Nephron progenitor cell (in vitro differentiated cells): ENCODE measurements at regions not wholly inside any gene's neighbourhood (a gene's known extent, or its start where the extent isn't known, plus 50 kb on each side); places are given as distances from the start of the nearest gene placed in this dataset.

Experiments
- DNase-seq: peaks from one replicate; pipeline ENCODE4 v3.0.0; 2021
- H3K27ac Mint-ChIP-seq: 2 replicates; pipeline ENCODE4 v1.8.0; 2021; ENCODE audit warnings: mild to moderate bottlenecking, moderate library complexity, mixed read lengths
- H3K27me3 Mint-ChIP-seq: 2 replicates; pipeline ENCODE4 v1.8.0; 2021; ENCODE audit warnings: mild to moderate bottlenecking, low read depth, mixed read lengths; ENCODE audit not compliant: poor library complexity
- H3K36me3 Mint-ChIP-seq: 2 replicates; pipeline ENCODE4 v1.8.0; 2021; ENCODE audit warnings: low read depth, mixed read lengths
- H3K4me1 Mint-ChIP-seq: 2 replicates; pipeline ENCODE4 v1.8.0; 2021; ENCODE audit warnings: mixed read lengths
- H3K4me3 Mint-ChIP-seq: 2 replicates; pipeline ENCODE4 v1.8.0; 2021; ENCODE audit warnings: mild to moderate bottlenecking, moderate library complexity, mixed read lengths
- H3K9me3 Mint-ChIP-seq: 2 replicates; pipeline ENCODE4 v1.8.0; 2021; ENCODE audit warnings: mild to moderate bottlenecking, moderate library complexity, mixed read lengths
- TF ChIP-seq, protein P1 (sequence below): fragments of 200-600 bp; sonication (generic); IDR thresholded peaks from 2 replicates; pipeline ENCODE4 v1.5.0; 2021; ENCODE audit warnings: antibody characterized with exemption

DNA sequence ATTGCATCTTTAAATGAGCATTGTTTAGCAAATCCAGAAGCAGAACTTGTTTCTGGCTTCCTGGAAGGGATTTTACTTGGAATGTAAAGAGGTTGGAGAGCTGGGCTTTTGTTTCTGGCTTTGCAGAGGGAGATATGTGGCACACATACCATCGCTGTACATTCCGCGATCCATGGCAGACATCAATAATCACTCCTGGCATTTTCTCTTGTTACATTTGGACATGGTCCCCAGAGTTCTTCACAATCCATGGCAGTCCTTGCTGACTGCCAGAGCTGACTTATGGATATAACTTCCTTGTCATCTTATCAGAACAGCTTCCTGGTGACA is 445.6 kb upstream of the SPRED2 start:
- no peaks in the 10 kb centered on the region for H3K9me3 Mint-ChIP-seq
- no peak overlapping the region for H3K4me3 Mint-ChIP-seq
- no peaks in the 10 kb centered on the region for H3K27me3 Mint-ChIP-seq
- no peak overlapping the region for H3K27ac Mint-ChIP-seq
- no peaks in the 10 kb centered on the region for H3K36me3 Mint-ChIP-seq
- no peak for DNase-seq
- peaks cover 16% of the 10 kb centered on the region for H3K4me1 Mint-ChIP-seq
- TF ChIP-seq, protein P1, sequence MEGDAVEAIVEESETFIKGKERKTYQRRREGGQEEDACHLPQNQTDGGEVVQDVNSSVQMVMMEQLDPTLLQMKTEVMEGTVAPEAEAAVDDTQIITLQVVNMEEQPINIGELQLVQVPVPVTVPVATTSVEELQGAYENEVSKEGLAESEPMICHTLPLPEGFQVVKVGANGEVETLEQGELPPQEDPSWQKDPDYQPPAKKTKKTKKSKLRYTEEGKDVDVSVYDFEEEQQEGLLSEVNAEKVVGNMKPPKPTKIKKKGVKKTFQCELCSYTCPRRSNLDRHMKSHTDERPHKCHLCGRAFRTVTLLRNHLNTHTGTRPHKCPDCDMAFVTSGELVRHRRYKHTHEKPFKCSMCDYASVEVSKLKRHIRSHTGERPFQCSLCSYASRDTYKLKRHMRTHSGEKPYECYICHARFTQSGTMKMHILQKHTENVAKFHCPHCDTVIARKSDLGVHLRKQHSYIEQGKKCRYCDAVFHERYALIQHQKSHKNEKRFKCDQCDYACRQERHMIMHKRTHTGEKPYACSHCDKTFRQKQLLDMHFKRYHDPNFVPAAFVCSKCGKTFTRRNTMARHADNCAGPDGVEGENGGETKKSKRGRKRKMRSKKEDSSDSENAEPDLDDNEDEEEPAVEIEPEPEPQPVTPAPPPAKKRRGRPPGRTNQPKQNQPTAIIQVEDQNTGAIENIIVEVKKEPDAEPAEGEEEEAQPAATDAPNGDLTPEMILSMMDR: no peak

DNA sequence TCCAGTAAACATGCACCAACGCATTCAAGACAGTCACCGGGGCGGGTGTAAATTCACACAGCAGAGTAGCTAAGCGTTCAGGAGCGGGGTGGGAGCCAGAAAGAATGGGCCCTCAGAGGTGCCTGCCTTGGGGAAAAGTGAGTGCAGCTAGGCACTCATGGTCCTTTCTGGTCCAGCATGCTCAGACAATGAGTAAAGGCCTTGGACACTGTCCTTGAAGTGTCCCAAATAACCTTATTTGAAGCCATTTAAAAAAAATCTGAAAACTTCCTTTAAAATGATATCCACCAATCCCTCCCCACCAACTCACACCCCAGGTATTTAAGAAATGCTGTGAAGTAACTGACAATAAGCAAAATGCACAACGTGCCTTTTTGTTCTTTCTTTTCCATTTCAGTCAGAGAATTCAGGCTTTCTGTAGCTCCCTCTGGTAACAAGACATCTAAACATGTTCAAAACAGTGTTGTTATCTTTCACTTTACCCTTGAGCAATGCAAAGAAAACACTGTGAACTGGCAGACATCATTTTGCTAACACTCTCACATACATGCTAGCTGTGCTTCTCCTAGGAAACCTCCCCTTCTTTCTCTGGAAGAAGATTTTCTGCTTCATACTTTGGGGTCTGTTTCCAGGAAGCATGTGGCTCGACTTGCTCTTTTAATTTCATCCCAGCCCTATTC is 445.1 kb upstream of the SPRED2 start:
- H3K36me3 Mint-ChIP-seq: no peaks in the 10 kb centered on the region
- no peaks in the 10 kb centered on the region for H3K27me3 Mint-ChIP-seq
- no peak overlapping the region for H3K4me3 Mint-ChIP-seq
- H3K27ac Mint-ChIP-seq: no peak overlapping the region
- TF ChIP-seq, protein P1: no peak
- H3K9me3 Mint-ChIP-seq: no peaks in the 10 kb centered on the region
- DNase-seq: no peak
- peaks cover 16% of the 10 kb centered on the region for H3K4me1 Mint-ChIP-seq

DNA sequence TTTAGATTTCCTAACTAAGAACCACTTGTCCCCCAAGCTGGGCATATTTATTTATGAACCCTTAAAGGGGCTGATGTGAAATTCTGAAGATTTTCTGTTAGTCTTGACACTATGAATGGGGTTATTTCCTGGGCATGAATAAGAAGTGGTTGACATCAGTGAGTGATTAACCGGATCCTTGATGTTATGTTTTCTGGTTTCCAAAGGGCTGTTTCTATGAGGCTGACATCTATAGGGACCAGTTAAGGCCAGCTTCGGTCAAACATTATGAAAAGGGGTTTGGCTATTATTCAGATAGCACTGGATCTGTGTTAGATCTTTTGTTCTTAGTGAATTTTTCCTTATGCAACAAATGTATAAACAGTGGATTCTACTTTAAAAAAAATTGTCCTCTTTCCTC is 443.7 kb upstream of the SPRED2 start:
- Mint-ChIP-seq H3K4me1 (peaks cover 16% of the 10 kb centered on the region), H3K4me3 (no peak overlapping the region), H3K27me3 (no peaks in the 10 kb centered on the region), H3K36me3 (no peaks in the 10 kb centered on the region), H3K9me3 (no peaks in the 10 kb centered on the region), H3K27ac (no peak overlapping the region)
- TF ChIP-seq, protein P1: no peak
- no peak for DNase-seq

DNA sequence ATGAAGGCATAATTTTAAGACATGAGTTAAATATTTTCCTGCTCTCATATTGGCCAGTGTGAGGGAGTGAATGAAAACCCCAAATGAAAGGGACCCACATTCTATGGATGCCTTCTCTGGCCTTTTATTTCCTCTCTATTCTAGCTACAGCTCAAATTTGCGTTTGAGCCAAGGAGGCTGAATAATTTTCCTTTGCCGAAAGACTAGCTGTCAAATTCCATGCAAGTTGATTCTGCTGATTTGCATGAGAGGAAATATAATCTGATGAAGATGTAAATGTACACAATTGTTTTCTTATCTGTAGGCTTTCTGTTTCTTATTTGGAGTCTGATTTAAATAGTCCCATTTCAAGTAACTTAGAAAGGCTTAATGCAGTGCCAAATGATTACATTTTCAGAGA is 438.4 kb upstream of the SPRED2 start:
- H3K4me3 Mint-ChIP-seq: no peak overlapping the region
- DNase-seq: no peak
- H3K9me3 Mint-ChIP-seq: no peaks in the 10 kb centered on the region
- H3K27me3 Mint-ChIP-seq: no peaks in the 10 kb centered on the region
- no peak overlapping the region for H3K27ac Mint-ChIP-seq
- no peaks in the 10 kb centered on the region for H3K36me3 Mint-ChIP-seq
- H3K4me1 Mint-ChIP-seq: peaks cover 39% of the 10 kb centered on the region
- TF ChIP-seq, protein P1: no peak

DNA sequence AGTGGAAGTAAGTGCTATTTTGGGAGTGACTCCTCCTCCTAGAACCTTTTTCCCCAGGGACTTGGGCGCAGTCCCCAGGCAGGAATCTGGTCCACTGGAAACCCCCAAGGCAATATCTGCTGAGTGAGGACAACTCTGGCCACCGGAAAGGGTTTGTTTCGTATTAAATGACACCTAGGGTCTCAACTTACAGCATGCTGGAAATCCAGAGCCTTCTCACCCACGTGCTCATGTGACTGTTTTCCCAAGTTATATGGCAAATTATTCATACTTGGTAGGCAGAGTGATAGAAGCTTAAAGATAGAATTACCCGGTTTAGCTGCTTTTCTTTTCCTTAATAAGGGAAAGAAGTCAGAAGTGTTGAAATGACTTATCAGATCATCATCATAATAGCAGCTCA is 436.9 kb upstream of the SPRED2 start:
- Mint-ChIP-seq H3K27ac (no peak overlapping the region), H3K4me3 (no peak overlapping the region), H3K36me3 (no peaks in the 10 kb centered on the region), H3K27me3 (no peaks in the 10 kb centered on the region), H3K9me3 (no peaks in the 10 kb centered on the region), H3K4me1 (peaks cover 43% of the 10 kb centered on the region)
- DNase-seq: no peak
- TF ChIP-seq, protein P1: no peak

DNA sequence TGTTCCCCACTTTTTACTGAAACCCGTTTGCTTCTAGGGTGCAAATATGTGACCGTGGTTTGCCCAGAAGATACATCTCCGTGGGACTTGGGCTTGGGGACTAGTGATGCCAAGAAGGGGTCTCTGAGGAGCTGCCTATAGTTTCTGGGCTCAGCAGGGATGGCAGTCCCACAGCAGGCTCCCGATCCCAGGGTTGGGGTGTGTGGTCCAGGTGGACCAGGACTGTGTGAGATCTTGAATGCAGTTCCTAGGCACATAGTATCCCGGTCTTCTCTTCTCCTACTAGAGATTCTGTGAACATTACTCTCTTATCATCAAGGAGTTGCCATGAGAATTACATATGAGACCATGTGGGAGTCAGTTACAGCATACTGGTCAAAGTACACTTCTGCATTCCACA is 435.8 kb upstream of the SPRED2 start:
- TF ChIP-seq, protein P1: no peak
- Mint-ChIP-seq H3K27me3 (no peaks in the 10 kb centered on the region), H3K4me1 (peaks cover 54% of the 10 kb centered on the region), H3K36me3 (no peaks in the 10 kb centered on the region), H3K9me3 (no peaks in the 10 kb centered on the region), H3K27ac (no peak overlapping the region), H3K4me3 (no peak overlapping the region)
- DNase-seq: no peak
